DND-41 (cell line): ENCODE measurements at regions not wholly inside any gene's neighbourhood (a gene's known extent, or its start where the extent isn't known, plus 50 kb on each side); places are given as distances from the start of the nearest gene placed in this dataset.

Experiments
- ATAC-seq: fragments of 200-7000 bp; cut with Tn5 transposase; 3 replicates; pipeline ENCODE4 v1.9.1; 2021; ENCODE audit warnings: low read depth; ENCODE audit not compliant: insufficient read depth
- DNase-seq: peaks from one replicate; pipeline ENCODE4 v3.0.0-alpha.2; 2020
- H2AFZ ChIP-seq: 2 replicates; pipeline ENCODE4 v1.6.0; 2012; ENCODE audit warnings: low read depth, low read length
- H3K27ac ChIP-seq: 2 replicates; pipeline ENCODE4 v1.5.1; 2012; ENCODE audit warnings: low read length, inconsistent platforms
- H3K27me3 ChIP-seq: fragments of 200-600 bp; sonication (generic); 2 replicates; pipeline ENCODE4 v1.6.0; 2012; ENCODE audit warnings: low read length, mild to moderate bottlenecking, inconsistent platforms; ENCODE audit not compliant: insufficient read depth, poor library complexity
- H3K36me3 ChIP-seq: 2 replicates; pipeline ENCODE4 v1.5.1; 2012; ENCODE audit warnings: low read length, inconsistent platforms; ENCODE audit not compliant: insufficient read depth
- H3K4me1 ChIP-seq: 2 replicates; pipeline ENCODE4 v1.5.1; 2012; ENCODE audit warnings: mild to moderate bottlenecking, low read length; ENCODE audit not compliant: insufficient read depth
- H3K4me2 ChIP-seq: 2 replicates; pipeline ENCODE4 v1.6.0; 2012; ENCODE audit warnings: mild to moderate bottlenecking, moderate library complexity, low read length, inconsistent platforms; ENCODE audit not compliant: insufficient read depth
- H3K4me3 ChIP-seq, 2 experiments: fragments of 200-600 bp in 1 of 2; shearing (Covaris generic) in 1 of 2; 2 replicates each; pipeline ENCODE4 v1.5.1; 2012 to 2016; ENCODE audit warnings: inconsistent platforms in 2 of 2, low read length in 2 of 2, mild to moderate bottlenecking in 2 of 2, low read depth in 1 of 2, moderate library complexity in 1 of 2
- H3K79me2 ChIP-seq: 2 replicates; pipeline ENCODE4 v1.6.0; 2012; ENCODE audit warnings: low read length, inconsistent platforms; ENCODE audit not compliant: insufficient read depth
- H3K9ac ChIP-seq: 2 replicates; pipeline ENCODE4 v1.6.0; 2012; ENCODE audit warnings: low read depth, mild to moderate bottlenecking, inconsistent platforms, low read length, moderate library complexity
- H3K9me3 ChIP-seq: 2 replicates; pipeline ENCODE4 v1.5.1; 2012; ENCODE audit warnings: low read length, moderate library complexity, mild to moderate bottlenecking, inconsistent platforms; ENCODE audit not compliant: insufficient read depth, severe bottlenecking
- H4K20me1 ChIP-seq: 2 replicates; pipeline ENCODE4 v1.6.0; 2012; ENCODE audit warnings: low read length; ENCODE audit not compliant: insufficient read depth
- EZH2 ChIP-seq: IDR thresholded peaks from 3 replicates; pipeline ENCODE4 v1.6.1; 2012; ENCODE audit warnings: borderline replicate concordance, low read depth, mild to moderate bottlenecking, moderate library complexity, low read length, inconsistent platforms; ENCODE audit not compliant: severe bottlenecking
- TF ChIP-seq, protein P1 (sequence below): IDR thresholded peaks from 2 replicates; pipeline ENCODE4 v1.5.1; 2012; ENCODE audit warnings: borderline replicate concordance, low read length, moderate library complexity, mild to moderate bottlenecking; ENCODE audit not compliant: poor library complexity, severe bottlenecking; ENCODE audit errors: extremely low read depth

DNA sequence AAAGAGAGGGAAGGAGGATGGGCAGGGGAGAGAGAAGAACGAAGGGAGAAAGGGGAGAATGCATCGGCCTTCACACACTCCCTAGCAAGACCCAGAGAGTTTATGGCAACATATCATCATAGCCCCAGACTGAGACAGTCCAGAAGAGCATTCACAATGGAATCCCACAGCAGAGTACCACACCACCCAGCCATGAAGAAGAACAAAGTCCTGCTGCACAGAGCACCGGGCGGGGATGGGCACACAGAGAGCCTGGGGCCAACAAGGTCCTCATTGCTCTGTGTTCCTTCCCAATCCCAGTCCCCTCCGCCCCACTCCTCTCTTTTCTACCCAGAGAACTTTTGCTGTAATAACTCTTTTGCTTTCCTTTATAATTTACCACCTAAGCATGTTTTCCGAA lies 118.1 kb upstream of the TMPRSS2 start:
- Histone ChIP-seq H3K4me2 (no peak overlapping the region), H3K9ac (no peak overlapping the region), H4K20me1 (no peaks in the 10 kb centered on the region), H3K79me2 (no peaks in the 10 kb centered on the region), H3K27me3 (no peaks in the 10 kb centered on the region), H3K36me3 (no peaks in the 10 kb centered on the region), H3K4me1 (peaks cover 2% of the 10 kb centered on the region; the same call in 1 of the 2 replicates), H3K4me3 (no peak overlapping the region), H3K9me3 (peaks cover 5% of the 10 kb centered on the region), H3K27ac (no peak overlapping the region), H2AFZ (no peak overlapping the region)
- TF ChIP-seq, protein P1, sequence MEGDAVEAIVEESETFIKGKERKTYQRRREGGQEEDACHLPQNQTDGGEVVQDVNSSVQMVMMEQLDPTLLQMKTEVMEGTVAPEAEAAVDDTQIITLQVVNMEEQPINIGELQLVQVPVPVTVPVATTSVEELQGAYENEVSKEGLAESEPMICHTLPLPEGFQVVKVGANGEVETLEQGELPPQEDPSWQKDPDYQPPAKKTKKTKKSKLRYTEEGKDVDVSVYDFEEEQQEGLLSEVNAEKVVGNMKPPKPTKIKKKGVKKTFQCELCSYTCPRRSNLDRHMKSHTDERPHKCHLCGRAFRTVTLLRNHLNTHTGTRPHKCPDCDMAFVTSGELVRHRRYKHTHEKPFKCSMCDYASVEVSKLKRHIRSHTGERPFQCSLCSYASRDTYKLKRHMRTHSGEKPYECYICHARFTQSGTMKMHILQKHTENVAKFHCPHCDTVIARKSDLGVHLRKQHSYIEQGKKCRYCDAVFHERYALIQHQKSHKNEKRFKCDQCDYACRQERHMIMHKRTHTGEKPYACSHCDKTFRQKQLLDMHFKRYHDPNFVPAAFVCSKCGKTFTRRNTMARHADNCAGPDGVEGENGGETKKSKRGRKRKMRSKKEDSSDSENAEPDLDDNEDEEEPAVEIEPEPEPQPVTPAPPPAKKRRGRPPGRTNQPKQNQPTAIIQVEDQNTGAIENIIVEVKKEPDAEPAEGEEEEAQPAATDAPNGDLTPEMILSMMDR = no peak
- no peak for TF ChIP-seq EZH2
- ATAC-seq = no peak
- DNase-seq = no peak

DNA sequence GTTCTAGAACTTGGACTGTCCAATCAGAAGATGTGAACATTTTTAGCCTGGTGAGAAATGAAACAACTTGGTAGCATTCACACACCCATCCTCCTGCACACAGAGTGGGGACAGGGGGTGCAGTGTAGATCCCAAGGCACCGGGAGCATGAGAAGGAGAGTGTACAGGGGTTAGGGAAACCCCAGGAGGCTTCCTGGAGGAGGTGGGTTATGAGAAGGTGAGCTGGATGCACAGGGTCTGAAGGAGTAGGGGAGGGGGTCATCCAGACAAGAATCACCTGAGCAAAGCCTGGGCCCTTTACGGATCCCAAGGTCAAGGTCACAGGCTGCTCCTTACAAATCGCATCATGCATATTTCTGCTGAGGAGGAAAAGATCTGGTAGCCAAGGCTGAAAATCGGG lies 117.5 kb upstream of the TMPRSS2 start:
- Histone ChIP-seq H3K4me3 (no peak overlapping the region), H3K79me2 (no peaks in the 10 kb centered on the region), H3K9me3 (peaks cover 5% of the 10 kb centered on the region), H3K27me3 (no peaks in the 10 kb centered on the region), H3K36me3 (no peaks in the 10 kb centered on the region), H3K27ac (no peak overlapping the region), H4K20me1 (no peaks in the 10 kb centered on the region), H3K4me2 (no peak overlapping the region), H2AFZ (no peak overlapping the region), H3K4me1 (no peaks in the 10 kb centered on the region), H3K9ac (no peak overlapping the region)
- TF ChIP-seq EZH2 = no peak
- TF ChIP-seq, protein P1 = no peak
- DNase-seq (no peak), ATAC-seq (no peak)

DNA sequence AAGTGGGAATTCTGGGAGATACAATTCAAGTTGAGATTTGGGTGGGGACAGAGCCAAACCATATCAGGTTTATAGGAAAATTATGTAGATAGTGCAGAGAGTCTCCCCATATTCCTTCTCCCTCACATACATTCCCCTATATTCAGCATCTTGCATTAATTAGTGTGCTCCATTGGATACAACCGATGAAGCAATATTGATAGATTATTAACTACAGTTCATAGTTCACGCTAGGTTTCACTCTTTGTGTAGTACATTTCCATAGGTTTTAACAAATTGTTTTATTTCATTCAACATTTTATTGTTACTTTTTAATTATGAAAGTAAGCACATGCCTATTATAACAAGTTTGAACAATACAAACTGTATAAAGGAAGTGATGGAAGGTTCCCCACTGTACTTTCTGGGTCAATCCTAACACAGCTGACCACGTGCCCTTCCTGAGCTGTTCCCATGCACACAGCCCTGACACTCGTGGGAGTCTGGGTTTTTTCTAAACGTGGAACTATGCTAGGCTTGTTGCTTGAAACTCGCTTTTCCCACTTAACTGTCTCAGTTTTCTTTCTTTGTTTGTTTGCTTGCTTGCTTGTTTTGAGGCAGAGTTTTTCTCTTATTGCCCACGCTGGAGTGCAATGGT lies 116.8 kb upstream of the TMPRSS2 start:
- ATAC-seq (no peak), DNase-seq (no peak)
- H3K27ac ChIP-seq = no peak overlapping the region
- no peaks in the 10 kb centered on the region for H3K79me2 ChIP-seq
- no peak overlapping the region for H3K4me3 ChIP-seq
- no peaks in the 10 kb centered on the region for H3K27me3 ChIP-seq
- no peak overlapping the region for H3K4me2 ChIP-seq
- no peaks in the 10 kb centered on the region for H4K20me1 ChIP-seq
- H3K9ac ChIP-seq = no peak overlapping the region
- H3K4me1 ChIP-seq = no peaks in the 10 kb centered on the region
- H3K9me3 ChIP-seq = peaks cover 5% of the 10 kb centered on the region
- H3K36me3 ChIP-seq = no peaks in the 10 kb centered on the region
- H2AFZ ChIP-seq = no peak overlapping the region
- TF ChIP-seq EZH2 = no peak
- TF ChIP-seq, protein P1 = no peak

DNA sequence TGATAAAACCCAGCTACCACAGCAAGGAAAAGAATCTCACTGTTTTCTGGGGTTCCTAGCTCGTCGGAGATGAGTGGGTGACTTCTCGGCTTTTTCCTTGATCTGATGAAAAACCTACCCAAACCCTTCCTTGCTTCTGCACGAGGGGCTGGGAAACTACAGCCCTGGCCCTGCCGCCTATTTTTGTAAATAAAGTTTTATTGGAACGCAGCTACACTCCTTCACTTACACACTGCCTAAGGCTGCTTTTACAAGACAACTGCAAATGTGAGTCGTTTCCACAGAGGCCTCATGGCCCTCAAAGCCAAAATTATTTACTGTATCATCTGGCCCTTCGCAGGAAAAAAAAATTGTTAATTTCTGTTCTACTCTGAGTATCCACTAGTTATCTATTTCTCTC lies 116.0 kb upstream of the TMPRSS2 start:
- no peaks in the 10 kb centered on the region for H3K27me3 ChIP-seq
- DNase-seq (no peak), ATAC-seq (no peak)
- H2AFZ ChIP-seq = no peak overlapping the region
- no peak overlapping the region for H3K27ac ChIP-seq
- H3K36me3 ChIP-seq = no peaks in the 10 kb centered on the region
- no peaks in the 10 kb centered on the region for H3K79me2 ChIP-seq
- no peaks in the 10 kb centered on the region for H3K4me1 ChIP-seq
- no peak overlapping the region for H3K4me2 ChIP-seq
- TF ChIP-seq, protein P1 = no peak
- TF ChIP-seq EZH2 = no peak
- no peak overlapping the region for H3K4me3 ChIP-seq
- H3K9ac ChIP-seq = no peak overlapping the region
- H4K20me1 ChIP-seq = no peaks in the 10 kb centered on the region
- peaks cover 5% of the 10 kb centered on the region for H3K9me3 ChIP-seq
